Fibroblast of lung (primary cell): ENCODE measurements at regions not wholly inside any gene's neighbourhood (a gene's known extent, or its start where the extent isn't known, plus 50 kb on each side); places are given as distances from the start of the nearest gene placed in this dataset.

Experiments used
- EZH2 ChIP-seq: IDR thresholded peaks from 2 replicates; pipeline ENCODE4 v1.5.1; 2012; ENCODE audit warnings: low read length, control low read depth, mild to moderate bottlenecking; ENCODE audit errors: missing control alignments
- TF ChIP-seq, protein P1 (sequence below), 2 donors: IDR thresholded peaks in 1 of 2; conservative IDR thresholded peaks in 1 of 2; 1 replicate in 1 of 2; 2 replicates in 1 of 2; pipeline ENCODE4 v1.5.1; 2011 to 2012; ENCODE audit warnings: low read length in 2 of 2, control low read depth in 1 of 2, inconsistent platforms in 1 of 2, low read depth in 1 of 2, mild to moderate bottlenecking in 1 of 2

DNA sequence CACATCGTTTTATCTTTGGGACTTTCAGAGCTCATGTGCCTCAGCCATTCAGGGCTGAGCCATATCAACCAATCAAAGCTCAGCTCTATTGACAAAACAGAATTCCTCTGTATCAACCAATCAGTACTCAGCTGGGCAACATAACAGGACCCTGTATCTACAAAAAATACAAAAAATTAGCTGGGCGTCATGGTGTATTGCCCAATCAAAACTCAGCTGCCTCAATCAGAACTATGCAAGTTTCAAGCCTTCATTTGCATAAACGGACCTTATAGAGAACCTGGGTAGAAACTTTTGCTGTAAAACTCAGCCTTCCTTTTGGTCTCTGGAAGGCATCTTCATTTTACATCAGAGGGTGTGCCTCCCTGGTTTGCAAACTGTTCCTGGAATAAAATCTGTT lies 77.1 kb downstream of the ZNF467 start:
- TF ChIP-seq EZH2: no peak
- TF ChIP-seq, protein P1, sequence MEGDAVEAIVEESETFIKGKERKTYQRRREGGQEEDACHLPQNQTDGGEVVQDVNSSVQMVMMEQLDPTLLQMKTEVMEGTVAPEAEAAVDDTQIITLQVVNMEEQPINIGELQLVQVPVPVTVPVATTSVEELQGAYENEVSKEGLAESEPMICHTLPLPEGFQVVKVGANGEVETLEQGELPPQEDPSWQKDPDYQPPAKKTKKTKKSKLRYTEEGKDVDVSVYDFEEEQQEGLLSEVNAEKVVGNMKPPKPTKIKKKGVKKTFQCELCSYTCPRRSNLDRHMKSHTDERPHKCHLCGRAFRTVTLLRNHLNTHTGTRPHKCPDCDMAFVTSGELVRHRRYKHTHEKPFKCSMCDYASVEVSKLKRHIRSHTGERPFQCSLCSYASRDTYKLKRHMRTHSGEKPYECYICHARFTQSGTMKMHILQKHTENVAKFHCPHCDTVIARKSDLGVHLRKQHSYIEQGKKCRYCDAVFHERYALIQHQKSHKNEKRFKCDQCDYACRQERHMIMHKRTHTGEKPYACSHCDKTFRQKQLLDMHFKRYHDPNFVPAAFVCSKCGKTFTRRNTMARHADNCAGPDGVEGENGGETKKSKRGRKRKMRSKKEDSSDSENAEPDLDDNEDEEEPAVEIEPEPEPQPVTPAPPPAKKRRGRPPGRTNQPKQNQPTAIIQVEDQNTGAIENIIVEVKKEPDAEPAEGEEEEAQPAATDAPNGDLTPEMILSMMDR (conservative IDR thresholded peaks at IDR 0.05 in 1 of 2, IDR thresholded peaks at IDR 0.05 in 1 of 2; ENCODE audit: low read depth in 1 of 2, low read length in 2 of 2): no peak
